AG20443 (cell line): ENCODE measurements at regions not wholly inside any gene's neighbourhood (a gene's known extent, or its start where the extent isn't known, plus 50 kb on each side); places are given as distances from the start of the nearest gene placed in this dataset.

Source experiments
- DNase-seq: peaks from one replicate; pipeline ENCODE4 v3.0.0; 2012; ENCODE audit warnings: low spot score, mixed read lengths

DNA sequence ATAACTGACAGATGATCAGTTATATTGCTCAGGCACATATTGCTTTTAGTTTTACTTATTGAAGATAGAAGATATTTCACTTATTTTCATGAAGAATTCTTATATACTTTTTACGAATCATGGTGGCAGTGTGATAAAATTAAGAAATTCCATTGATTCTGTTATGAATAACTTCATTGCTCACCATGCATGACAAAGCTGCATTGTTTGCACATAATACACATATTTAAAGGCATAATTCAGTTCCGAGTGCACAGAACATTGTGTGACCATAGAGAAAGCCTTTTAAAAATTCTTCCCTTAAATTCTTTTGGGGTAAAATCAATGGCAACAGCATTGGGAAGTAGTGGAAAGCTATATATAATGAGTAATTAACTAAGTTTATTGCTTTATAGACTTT lies 82.5 kb upstream of the NAALADL2 start:
- DNase-seq: no peak

DNA sequence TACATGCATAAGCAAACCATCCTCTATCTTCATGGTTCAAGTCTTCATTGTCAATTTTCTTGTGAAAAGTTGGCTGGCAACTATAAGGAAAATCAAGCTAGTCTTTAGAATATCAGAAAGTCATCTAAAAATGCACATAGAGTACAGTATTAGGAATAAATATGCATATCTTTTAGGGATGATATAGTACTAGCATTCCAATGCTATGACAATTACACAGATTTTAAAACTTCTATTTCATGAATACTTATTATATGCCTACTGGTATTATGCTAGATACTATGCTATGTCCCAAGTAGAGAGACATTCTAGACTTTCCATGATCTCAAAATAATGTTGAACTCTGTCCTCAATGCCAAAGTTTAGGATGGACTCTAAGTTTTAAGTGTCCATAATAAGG lies 81.3 kb upstream of the NAALADL2 start:
- no peak for DNase-seq

DNA sequence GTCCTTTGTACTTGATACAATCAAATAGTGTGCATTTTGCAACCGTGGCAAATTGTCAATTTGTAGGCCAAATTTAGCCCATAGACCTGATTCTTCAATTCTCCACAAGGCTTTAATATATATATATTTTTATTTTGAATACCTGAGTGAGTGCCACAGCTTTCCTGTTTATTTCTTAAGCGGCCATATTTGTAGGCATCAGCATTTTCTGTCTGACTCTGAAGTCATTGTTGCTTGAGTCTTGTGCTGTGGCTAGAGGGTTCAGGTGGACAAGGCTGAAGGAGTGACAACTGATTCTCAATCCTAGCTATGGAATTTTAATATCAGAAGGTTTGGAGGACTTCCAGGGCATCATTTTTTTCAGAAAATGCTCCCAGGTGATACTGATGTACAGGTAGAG lies 75.6 kb upstream of the NAALADL2 start:
- DNase-seq: no peak

DNA sequence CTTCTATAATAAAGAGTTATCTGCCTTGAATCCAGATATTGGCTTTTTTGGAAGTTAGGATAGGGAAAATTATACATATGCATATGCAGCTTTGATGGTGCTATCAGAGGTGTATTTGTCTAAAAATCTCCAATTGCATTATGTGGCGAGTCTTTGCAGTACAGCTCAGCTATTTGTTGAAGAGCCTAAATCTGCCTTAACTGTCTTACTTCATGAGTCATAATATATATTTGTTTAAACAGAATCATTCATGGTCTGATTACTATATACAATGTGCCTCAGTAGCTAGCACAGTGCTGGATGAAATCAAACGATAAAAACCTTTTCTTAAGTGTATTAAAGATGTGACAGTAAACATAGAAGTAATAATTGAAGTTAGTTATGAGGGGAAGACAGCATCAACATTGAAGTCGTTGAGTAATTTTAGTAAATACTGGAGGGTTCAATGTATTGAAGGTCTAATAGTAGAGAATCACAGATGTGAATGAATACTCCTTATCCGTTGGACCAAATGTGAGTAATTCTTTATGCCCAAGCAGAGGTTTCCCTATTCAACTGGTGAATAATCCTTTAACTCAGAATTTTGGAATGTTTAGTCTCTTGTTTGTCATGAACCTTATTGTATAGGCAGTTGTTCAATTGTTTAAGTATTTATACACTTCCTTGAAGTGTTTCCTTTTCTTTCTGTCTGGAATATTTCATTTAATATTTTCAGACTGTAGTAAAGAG lies 74.8 kb upstream of the NAALADL2 start:
- DNase-seq: no peak

DNA sequence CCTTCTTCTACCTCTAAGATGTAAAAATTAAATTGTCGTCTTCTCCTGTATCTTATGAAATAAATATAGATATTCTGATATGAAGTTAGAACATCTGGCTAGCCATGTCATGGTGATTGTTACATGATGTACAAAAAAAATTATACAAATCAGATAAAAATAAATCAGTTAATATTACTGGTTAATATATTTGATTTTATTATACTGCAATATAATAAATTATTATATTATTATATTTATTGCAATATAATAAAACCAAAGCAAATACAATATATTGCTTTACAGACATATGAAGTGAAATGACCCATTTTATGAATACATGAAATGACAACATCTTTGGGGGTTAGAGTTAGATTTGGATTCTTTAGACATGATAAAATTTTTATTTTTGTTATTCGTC lies 72.3 kb upstream of the NAALADL2 start:
- DNase-seq: no peak

DNA sequence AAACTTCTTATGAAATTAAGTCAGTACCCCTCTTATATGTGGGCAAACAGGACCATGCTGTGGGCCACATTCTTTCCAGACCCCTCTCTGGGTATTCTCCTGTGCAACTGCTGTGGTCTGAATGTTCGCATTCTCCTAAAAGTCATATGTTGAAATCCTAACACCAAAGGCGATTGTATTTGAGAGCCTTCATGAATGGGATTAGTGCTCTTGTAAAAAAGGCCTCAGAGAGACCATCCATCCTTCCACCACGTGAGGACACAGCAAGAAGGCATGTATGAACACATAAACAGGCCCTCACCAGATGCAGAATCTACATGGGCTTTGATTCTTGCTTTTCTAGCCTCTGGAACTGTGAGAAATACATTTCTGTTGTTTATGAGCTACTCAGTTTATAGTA lies 68.0 kb upstream of the NAALADL2 start:
- no peak for DNase-seq

DNA sequence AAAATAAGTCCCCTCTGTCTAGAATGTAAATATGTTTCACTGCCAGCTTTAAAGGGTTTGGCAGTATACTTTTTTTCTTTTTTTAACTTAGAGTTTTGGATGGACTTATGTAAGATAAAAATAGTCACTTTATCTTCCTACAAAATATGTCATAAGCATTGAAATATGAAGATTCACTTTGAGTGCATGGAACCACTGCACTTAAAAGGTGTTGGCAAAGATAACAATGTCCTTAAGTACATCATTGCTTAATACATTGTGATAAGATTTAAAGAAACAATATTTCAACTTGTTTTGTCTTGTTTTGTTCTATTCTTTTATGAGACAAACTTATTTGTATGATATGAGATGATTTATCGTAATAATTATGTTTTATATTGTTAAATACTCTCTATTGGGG lies 66.3 kb upstream of the NAALADL2 start:
- no peak for DNase-seq
